ENCODE measurements at regions not wholly inside any gene's neighbourhood (a gene's known extent, or its start where the extent isn't known, plus 50 kb on each side); places are given as distances from the start of the nearest gene placed in this dataset.

GRCh38 chr4:63583007-63583406 is 826.2 kb downstream of the TECRL start:
- no peak overlapping the region for H2BK5ac ChIP-seq (ENCODE audit: insufficient read length, low read length)
- H3K23ac ChIP-seq (ENCODE audit: insufficient read length, low read depth, low read length): no peak overlapping the region
- H2BK15ac ChIP-seq (ENCODE audit: low read depth, low read length): no peak overlapping the region
- H3K4me1 ChIP-seq (ENCODE audit: insufficient read depth, low read length): no peaks in the 10 kb centered on the region; the same call in 1 of the 2 replicates
- Mint-ChIP-seq H3K27ac (no peak overlapping the region), H3K4me3 (no peak overlapping the region), H3K9me3 (peaks cover 6 to 10% of the 10 kb centered on the region in 2 experiments; a peak in 4 of 5 replicates), H3K27me3 (ENCODE audit: low read depth) (no peaks in the 10 kb centered on the region; the same call in 1 of the 2 replicates), H3K36me3 (ENCODE audit: insufficient read depth in 1 of 3, low read depth in 3 of 3) (peaks cover 3 to 12% (median 6%) of the 10 kb centered on the region in 3 experiments; a peak in 5 of 7 replicates), H3K4me1 (peaks cover 1 to 5% of the 10 kb centered on the region in 2 experiments)
- no peak overlapping the region for H3K14ac ChIP-seq (ENCODE audit: insufficient read depth, low read length)
- H4K91ac ChIP-seq (ENCODE audit: insufficient read length, low read depth, low read length): no peak overlapping the region
- H3T11ph ChIP-seq (ENCODE audit: low read length): no peak overlapping the region
- H4K8ac ChIP-seq (replicated peaks; ENCODE audit: insufficient read length, low read depth, low read length): no peak overlapping the region
- H3K9ac ChIP-seq (ENCODE audit: extremely low read depth, insufficient read length, low read length): no peak overlapping the region
- H3K4me2 ChIP-seq (ENCODE audit: insufficient read depth, insufficient read length, low read length): no peak overlapping the region
- no peak overlapping the region for H2BK12ac ChIP-seq (ENCODE audit: insufficient read length, low read depth, low read length)
- no peak overlapping the region for H3K18ac ChIP-seq (ENCODE audit: insufficient read length, low read depth, low read length)
- no peak overlapping the region for H3K27ac ChIP-seq (ENCODE audit: insufficient read length, low read depth, low read length)
- H3K27me3 ChIP-seq (ENCODE audit: insufficient read depth, low read length): no peaks in the 10 kb centered on the region
- no peak overlapping the region for H3K4ac ChIP-seq (ENCODE audit: low read depth, low read length)
- DNase-seq: no peak
- no peak overlapping the region for H2AK5ac ChIP-seq (ENCODE audit: insufficient read length, low read length)
- H2AFZ ChIP-seq (ENCODE audit: low read length): no peak overlapping the region
- H4K5ac ChIP-seq (ENCODE audit: insufficient read length, low read depth, low read length): no peak overlapping the region
- H2BK120ac ChIP-seq (ENCODE audit: low read depth, low read length, poor library complexity, severe bottlenecking): no peak overlapping the region
- H4K20me1 ChIP-seq (ENCODE audit: control insufficient read depth, insufficient read depth, insufficient read length): no peaks in the 10 kb centered on the region
- no peak for TF ChIP-seq CTCF (conservative IDR thresholded peaks at IDR 0.05)
- no peaks in the 10 kb centered on the region for H3K9me3 ChIP-seq (ENCODE audit: control insufficient read depth, low read depth, low read length)
- no peaks in the 10 kb centered on the region for H3K79me2 ChIP-seq (ENCODE audit: insufficient read depth, low read length)
- no peak overlapping the region for H3K56ac ChIP-seq (ENCODE audit: insufficient read length, low read depth, low read length)
- no peak overlapping the region for H2BK20ac ChIP-seq (ENCODE audit: low read depth, low read length, poor library complexity, severe bottlenecking)
- H3K79me1 ChIP-seq (ENCODE audit: insufficient read depth, low read depth, low read length, poor library complexity, severe bottlenecking): no peaks in the 10 kb centered on the region
- H3K23me2 ChIP-seq (ENCODE audit: insufficient read length, low read depth, low read length, poor library complexity, severe bottlenecking): no peaks in the 10 kb centered on the region

Measured in H9 (cell line).